ENCODE measurements at regions not wholly inside any gene's neighbourhood (a gene's known extent, or its start where the extent isn't known, plus 50 kb on each side); places are given as distances from the start of the nearest gene placed in this dataset.
"Not testable (repeated sequence)": the region's sequence is repeated elsewhere in the genome, so short reads cannot be mapped to it uniquely, and the experiment has no call there.

GRCh38 chr3:174439331-174440252 is 419.5 kb upstream of the NAALADL2 start:
- peak; percentile 77 for DNase-seq (ENCODE audit: low read depth)
- in situ Hi-C loops (cut with HindIII; ENCODE audit: low pct_unique_long_range_greater_than_20kb, low sequenced_read_pairs): no loop called here

- in situ Hi-C loops (cut with HindIII; ENCODE audit: low pct_unique_long_range_greater_than_20kb, low sequenced_read_pairs): no loop called here
- peak; percentile 62 for DNase-seq (ENCODE audit: low read depth)
Measured at GRCh38 chr3:174440253-174440701, 418.9 kb upstream of the NAALADL2 start.

- peak; percentile 97 for DNase-seq (ENCODE audit: low read depth)
- in situ Hi-C loops (cut with HindIII; ENCODE audit: low pct_unique_long_range_greater_than_20kb, low sequenced_read_pairs): no loop called here
Measured at GRCh38 chr3:174440741-174441587, 418.2 kb upstream of the NAALADL2 start.

GRCh38 chr3:174441588-174442301 is 417.4 kb upstream of the NAALADL2 start:
- in situ Hi-C loops (cut with HindIII; ENCODE audit: low pct_unique_long_range_greater_than_20kb, low sequenced_read_pairs): no loop called here
- DNase-seq (ENCODE audit: low read depth): no peak

GRCh38 chr3:174442302-174442682 is 416.8 kb upstream of the NAALADL2 start:
- no peak for DNase-seq (ENCODE audit: low read depth)
- in situ Hi-C loops (cut with HindIII; ENCODE audit: low pct_unique_long_range_greater_than_20kb, low sequenced_read_pairs): no loop called here

- in situ Hi-C loops (cut with HindIII; ENCODE audit: low pct_unique_long_range_greater_than_20kb, low sequenced_read_pairs): no loop called here
- DNase-seq (ENCODE audit: low read depth): no peak
Measured at GRCh38 chr3:174444391-174444790, 414.7 kb upstream of the NAALADL2 start.

- in situ Hi-C loops (cut with HindIII; ENCODE audit: low pct_unique_long_range_greater_than_20kb, low sequenced_read_pairs): no loop called here
- DNase-seq (ENCODE audit: low read depth): no peak
Measured at GRCh38 chr3:174457758-174458157, 401.4 kb upstream of the NAALADL2 start.

- DNase-seq (ENCODE audit: low read depth): no peak
- in situ Hi-C loops (cut with HindIII; ENCODE audit: low pct_unique_long_range_greater_than_20kb, low sequenced_read_pairs): no loop called here
Measured at GRCh38 chr3:174460831-174461230, 398.3 kb upstream of the NAALADL2 start.

GRCh38 chr3:174462916-174463315 is 396.2 kb upstream of the NAALADL2 start:
- DNase-seq (ENCODE audit: low read depth): no peak
- in situ Hi-C loops (cut with HindIII; ENCODE audit: low pct_unique_long_range_greater_than_20kb, low sequenced_read_pairs): no loop called here

GRCh38 chr3:174465177-174465576 is 394.0 kb upstream of the NAALADL2 start:
- no peak for DNase-seq (ENCODE audit: low read depth)
- in situ Hi-C loops (cut with HindIII; ENCODE audit: low pct_unique_long_range_greater_than_20kb, low sequenced_read_pairs): no loop called here

- in situ Hi-C loops (cut with HindIII; ENCODE audit: low pct_unique_long_range_greater_than_20kb, low sequenced_read_pairs): no loop called here
- no peak for DNase-seq (ENCODE audit: low read depth)
Measured at GRCh38 chr3:174466471-174467054, 392.6 kb upstream of the NAALADL2 start.

GRCh38 chr3:174477491-174477890 is 381.6 kb upstream of the NAALADL2 start:
- in situ Hi-C loops (cut with HindIII; ENCODE audit: low pct_unique_long_range_greater_than_20kb, low sequenced_read_pairs): no loop called here
- DNase-seq (ENCODE audit: low read depth): no peak

- in situ Hi-C loops (cut with HindIII; ENCODE audit: low pct_unique_long_range_greater_than_20kb, low sequenced_read_pairs): no loop called here
- DNase-seq (ENCODE audit: low read depth): no peak
Measured at GRCh38 chr3:174480767-174481166, 378.4 kb upstream of the NAALADL2 start.

GRCh38 chr3:174482541-174482940 is 376.6 kb upstream of the NAALADL2 start:
- no peak for DNase-seq (ENCODE audit: low read depth)
- in situ Hi-C loops (cut with HindIII; ENCODE audit: low pct_unique_long_range_greater_than_20kb, low sequenced_read_pairs): no loop called here

GRCh38 chr3:174483254-174483653 is 375.9 kb upstream of the NAALADL2 start:
- in situ Hi-C loops (cut with HindIII; ENCODE audit: low pct_unique_long_range_greater_than_20kb, low sequenced_read_pairs): no loop called here
- no peak for DNase-seq (ENCODE audit: low read depth)

GRCh38 chr3:174483856-174484255 is 375.3 kb upstream of the NAALADL2 start:
- in situ Hi-C loops (cut with HindIII; ENCODE audit: low pct_unique_long_range_greater_than_20kb, low sequenced_read_pairs): not testable (repeated sequence)

GRCh38 chr3:174488527-174488926 is 370.6 kb upstream of the NAALADL2 start:
- in situ Hi-C loops (cut with HindIII; ENCODE audit: low pct_unique_long_range_greater_than_20kb, low sequenced_read_pairs): no loop called here
- DNase-seq (ENCODE audit: low read depth): no peak

More at GRCh38 chr3:174483856-174484255, 375.3 kb upstream of the NAALADL2 start:
- not testable (repeated sequence) for DNase-seq (ENCODE audit: low read depth)

- DNase-seq (ENCODE audit: low read depth): no peak
Measured at GRCh38 chr3:174495311-174495710, 363.8 kb upstream of the NAALADL2 start.

More at GRCh38 chr3:174495311-174495710, 363.8 kb upstream of the NAALADL2 start:
- in situ Hi-C loops (cut with HindIII; ENCODE audit: low pct_unique_long_range_greater_than_20kb, low sequenced_read_pairs): no loop called here

Data from Caki2 (cell line).